Lower lobe of right lung (tissue), 2 donors: ENCODE measurements at regions not wholly inside any gene's neighbourhood (a gene's known extent, or its start where the extent isn't known, plus 50 kb on each side); places are given as distances from the start of the nearest gene placed in this dataset.

Source experiments
- ATAC-seq, 2 donors: fragments of 200-7000 bp; cut with Tn5 transposase; one replicate each; pipeline ENCODE4 v1.9.1; 2020 to 2022; ENCODE audit warnings: mild to moderate bottlenecking in 2 of 2, moderate library complexity in 2 of 2
- DNase-seq: peaks from one replicate; pipeline ENCODE4 v3.0.0-alpha.2; 2020
- H3K27ac ChIP-seq: fragments of 200-600 bp; one replicate; pipeline ENCODE4 v1.8.0; 2022
- H3K27me3 ChIP-seq: fragments of 200-600 bp; one replicate; pipeline ENCODE4 v1.8.0; 2022; ENCODE audit warnings: low read depth
- H3K36me3 ChIP-seq: fragments of 200-600 bp; one replicate; pipeline ENCODE4 v1.8.0; 2022; ENCODE audit warnings: mild to moderate bottlenecking
- H3K4me1 ChIP-seq: fragments of 200-600 bp; one replicate; pipeline ENCODE4 v1.8.0; 2022
- H3K4me3 ChIP-seq: fragments of 200-600 bp; one replicate; pipeline ENCODE4 v1.8.0; 2022; ENCODE audit warnings: mild to moderate bottlenecking
- H3K9me3 ChIP-seq: fragments of 200-600 bp; one replicate; pipeline ENCODE4 v1.8.0; 2022
- CTCF ChIP-seq: fragments of 200-600 bp; IDR thresholded peaks from one replicate; pipeline ENCODE4 v1.8.0; 2022; ENCODE audit warnings: antibody characterized with exemption, mild to moderate bottlenecking
- intact Hi-C: fragments of 100-400 bp; cut with DNase I; formaldehyde crosslinking; loops from one replicate; pipeline ENCODE4 v1.11.0; 2022
- donor health status: DM: no; HTN: yes; CAD: no; lungs with severe emphysema.

GRCh38 chr22:48907591-48907990, 920.1 kb downstream of the BRD1 start:
- no peaks in the 10 kb centered on the region for H3K4me1 ChIP-seq
- DNase-seq (no peak), ATAC-seq (no peak)
- no peak for TF ChIP-seq CTCF
- H3K27me3 ChIP-seq: peaks cover 8% of the 10 kb centered on the region
- no peaks in the 10 kb centered on the region for H3K36me3 ChIP-seq
- intact Hi-C loops: no loop called here
- H3K4me3 ChIP-seq: no peak overlapping the region
- no peaks in the 10 kb centered on the region for H3K9me3 ChIP-seq
- no peak overlapping the region for H3K27ac ChIP-seq

GRCh38 chr22:48906216-48906835, 921.3 kb downstream of the BRD1 start:
- Histone ChIP-seq H3K27me3 (peaks cover 8% of the 10 kb centered on the region), H3K27ac (no peak overlapping the region), H3K4me3 (no peak overlapping the region), H3K36me3 (no peaks in the 10 kb centered on the region), H3K9me3 (no peaks in the 10 kb centered on the region), H3K4me1 (no peaks in the 10 kb centered on the region)
- intact Hi-C loops: no loop called here
- DNase-seq: no peak
- ATAC-seq: no peak
- TF ChIP-seq CTCF: no peak

GRCh38 chr22:48905206-48905975, 922.3 kb downstream of the BRD1 start:
- ATAC-seq: no peak
- TF ChIP-seq CTCF: no peak
- Histone ChIP-seq H3K4me1 (no peaks in the 10 kb centered on the region), H3K4me3 (no peak overlapping the region), H3K27ac (no peak overlapping the region), H3K36me3 (no peaks in the 10 kb centered on the region), H3K9me3 (no peaks in the 10 kb centered on the region), H3K27me3 (peaks cover 8% of the 10 kb centered on the region)
- DNase-seq: no peak
- intact Hi-C loops: no loop called here

GRCh38 chr22:48902983-48903650, 924.6 kb downstream of the BRD1 start:
- intact Hi-C loops: no loop called here
- TF ChIP-seq CTCF: no peak
- Histone ChIP-seq H3K27me3 (no peaks in the 10 kb centered on the region), H3K4me1 (no peaks in the 10 kb centered on the region), H3K36me3 (no peaks in the 10 kb centered on the region), H3K9me3 (no peaks in the 10 kb centered on the region), H3K4me3 (no peak overlapping the region), H3K27ac (no peak overlapping the region)
- no peak for ATAC-seq
- no peak for DNase-seq

GRCh38 chr22:48902001-48902869, 925.4 kb downstream of the BRD1 start:
- Histone ChIP-seq H3K36me3 (no peaks in the 10 kb centered on the region), H3K4me1 (no peaks in the 10 kb centered on the region), H3K4me3 (no peak overlapping the region), H3K27ac (no peak overlapping the region), H3K9me3 (no peaks in the 10 kb centered on the region), H3K27me3 (no peaks in the 10 kb centered on the region)
- ATAC-seq: no peak
- intact Hi-C loops: no loop called here
- no peak for TF ChIP-seq CTCF
- no peak for DNase-seq
